ENCODE measurements at regions not wholly inside any gene's neighbourhood (a gene's known extent, or its start where the extent isn't known, plus 50 kb on each side); places are given as distances from the start of the nearest gene placed in this dataset.
"Not testable (repeated sequence)": the region's sequence is repeated elsewhere in the genome, so short reads cannot be mapped to it uniquely, and the experiment has no call there.

DNA sequence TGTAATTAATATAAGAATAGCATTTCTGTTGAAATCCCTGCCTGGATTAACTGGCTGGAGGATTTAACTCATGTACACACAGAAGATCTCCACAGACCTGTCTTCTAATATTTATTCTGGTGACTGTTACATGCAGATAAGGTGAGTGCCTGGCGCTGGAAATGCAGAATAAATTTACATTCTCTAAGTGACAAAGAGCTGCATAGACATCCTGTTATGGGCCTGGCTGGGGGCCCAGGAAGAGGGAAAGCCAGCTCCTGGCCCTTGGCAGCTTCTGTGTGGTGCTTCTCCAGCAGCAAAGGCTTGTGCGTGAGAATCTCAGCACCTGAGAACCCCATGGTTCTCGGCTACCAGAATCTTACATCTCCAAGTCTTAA lies 446.6 kb downstream of the PTPRU start:
- DNase-seq, result no peak

DNA sequence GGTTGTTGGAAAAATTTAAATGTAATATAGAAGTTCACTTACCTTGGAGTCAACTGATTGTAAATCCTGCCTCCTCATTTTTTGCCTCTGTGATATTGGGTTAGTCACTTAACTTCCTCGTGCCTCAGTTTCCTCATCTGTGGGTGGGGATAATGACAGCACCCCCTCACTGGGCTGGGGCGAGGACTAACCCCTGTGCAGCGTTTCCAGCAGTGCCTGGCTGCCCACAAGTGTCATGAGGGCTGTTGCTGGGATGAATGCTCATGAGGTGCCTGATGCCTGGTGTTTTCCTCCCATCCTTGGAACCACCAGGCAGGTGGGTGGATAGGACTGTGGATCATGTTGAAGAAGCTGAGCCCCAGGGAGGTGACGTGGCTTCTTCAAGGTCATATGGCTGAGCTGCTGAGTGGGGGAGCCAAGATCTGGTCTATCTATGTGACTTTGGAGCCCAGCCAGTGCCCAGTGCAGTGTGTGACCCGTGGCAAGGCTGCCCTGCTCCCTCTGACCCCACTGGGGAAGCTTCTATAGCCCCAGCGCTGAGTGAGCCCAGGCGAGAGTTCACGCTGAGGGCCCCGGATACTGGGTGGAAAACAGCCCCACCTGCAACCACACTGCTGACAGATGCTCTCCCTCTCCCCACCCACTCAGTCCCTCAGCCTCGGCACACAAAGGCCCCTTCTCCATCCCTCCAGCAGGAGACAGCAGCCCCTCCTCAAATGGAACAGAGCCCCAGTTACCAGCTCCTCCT lies 446.0 kb downstream of the PTPRU start:
- DNase-seq, result no peak

DNA sequence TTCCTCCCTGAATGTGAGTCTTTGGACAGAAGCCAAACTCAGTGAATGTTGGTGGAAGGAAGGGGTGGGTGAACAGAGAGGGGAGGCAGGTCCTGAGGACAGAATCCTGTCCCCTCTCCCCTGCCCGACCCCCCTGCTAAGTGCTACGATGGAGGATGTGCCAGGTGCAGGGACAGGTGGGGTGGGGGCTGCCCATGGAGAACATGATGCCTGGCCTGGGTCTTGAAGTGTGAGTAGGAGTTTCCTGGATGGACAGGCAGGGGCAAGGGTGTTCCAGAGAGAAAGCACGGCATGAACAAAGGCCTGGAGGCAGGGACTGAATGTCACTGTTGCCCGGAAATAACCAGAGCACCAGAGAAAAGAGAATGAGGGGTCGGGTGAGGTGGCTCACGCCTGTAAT lies 445.1 kb downstream of the PTPRU start:
- DNase-seq, result not testable (repeated sequence)

DNA sequence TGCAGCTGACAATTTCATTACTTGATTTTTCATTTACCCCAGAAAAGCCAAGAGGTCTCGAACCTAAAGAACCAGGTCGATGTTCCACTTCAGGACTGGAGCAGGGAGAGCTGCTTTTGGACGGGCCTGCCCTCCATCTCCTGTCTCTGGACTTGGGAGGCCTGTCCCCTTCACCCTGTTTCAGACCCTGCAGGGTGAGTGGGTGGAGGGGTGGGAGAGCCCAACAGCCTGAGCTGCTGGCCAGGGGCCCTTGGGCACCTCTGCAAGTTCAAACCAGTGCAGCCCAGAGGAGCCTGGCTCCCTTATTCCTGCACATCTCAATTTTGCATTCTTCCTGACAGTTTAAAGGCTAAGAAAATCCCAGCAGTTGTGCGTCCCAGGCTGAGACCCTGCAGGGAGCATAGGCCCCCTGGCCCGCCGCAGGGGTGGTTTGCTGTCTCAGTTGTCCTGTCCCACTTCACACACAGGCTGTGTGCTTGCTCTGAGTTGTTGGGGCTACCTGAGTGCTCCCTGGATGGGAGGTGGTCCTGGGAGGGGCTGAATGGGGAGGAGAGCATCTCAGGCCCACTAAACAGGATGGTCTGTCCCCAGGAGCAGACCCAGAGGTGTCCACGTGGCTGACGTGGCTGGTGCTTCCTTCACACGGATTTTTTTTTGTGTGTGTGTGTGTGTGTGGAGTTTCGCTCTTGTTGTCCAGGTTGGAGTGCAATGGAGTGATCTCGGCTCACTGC lies 443.7 kb downstream of the PTPRU start:
- DNase-seq, result no peak

DNA sequence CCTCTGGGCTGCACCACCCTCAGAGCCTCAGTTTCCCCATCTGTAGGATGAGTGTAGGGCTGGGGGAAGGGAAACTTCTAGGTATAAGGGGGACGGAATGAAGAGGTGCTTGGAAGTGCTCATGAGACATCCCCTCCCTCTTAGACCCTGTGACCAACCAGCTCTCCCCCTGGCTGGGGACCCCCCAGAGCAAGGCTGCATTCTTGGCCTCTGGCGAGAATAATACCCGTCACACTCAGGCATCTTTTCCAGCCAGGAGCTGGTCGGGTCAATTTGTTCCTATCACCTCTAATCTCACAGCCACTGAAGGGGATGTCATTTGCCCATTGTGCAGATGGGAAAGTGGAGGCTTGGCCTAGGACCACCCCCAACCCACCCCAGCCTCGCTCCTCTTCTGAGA lies 443.0 kb downstream of the PTPRU start:
- no peak for DNase-seq

DNA sequence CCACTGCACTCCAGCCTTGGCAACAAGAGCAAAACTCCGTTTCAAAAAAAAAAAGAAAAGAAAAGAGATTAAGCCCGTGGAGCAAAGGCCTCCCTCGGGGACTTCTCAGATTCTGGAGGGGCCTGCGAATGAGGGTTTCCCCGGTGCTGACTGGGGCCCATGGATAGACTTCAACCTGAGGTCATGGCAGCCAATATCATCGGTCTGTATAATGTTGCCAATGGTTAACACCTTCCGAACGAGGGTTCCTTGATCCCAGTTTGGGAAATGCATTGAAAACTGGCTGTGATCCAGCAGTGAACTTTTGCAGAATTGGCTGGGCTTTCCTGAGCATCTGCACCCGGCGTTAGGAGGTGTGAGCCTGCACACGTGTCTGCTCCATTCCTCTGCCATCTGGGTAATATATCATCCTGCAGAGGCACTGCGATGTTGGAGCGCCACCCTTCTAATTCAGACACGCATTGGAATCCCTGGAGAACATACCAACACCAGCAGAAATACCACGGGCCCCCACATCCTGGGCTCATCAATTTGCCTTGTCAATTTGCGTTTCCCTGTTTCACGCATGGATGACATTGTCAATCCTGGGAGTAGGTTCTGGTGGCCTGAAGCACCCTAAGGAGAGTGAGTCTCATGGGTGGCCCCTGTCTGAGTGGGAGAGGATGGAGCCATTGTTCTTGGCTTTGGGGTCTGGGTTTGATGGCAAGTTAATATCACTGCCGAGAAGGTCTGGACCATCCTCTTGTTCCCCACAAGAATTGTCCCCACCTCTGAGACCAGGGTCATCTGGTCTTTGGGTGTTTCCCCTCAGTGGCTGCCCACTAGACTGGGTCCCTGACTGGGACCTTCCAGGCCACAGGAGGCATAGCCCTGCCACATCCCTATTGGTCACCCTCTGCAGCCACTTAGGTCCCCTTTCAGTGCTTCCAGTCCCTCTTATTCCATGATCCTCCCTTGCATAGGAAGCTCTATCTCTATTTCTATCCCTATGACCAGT lies 441.0 kb downstream of the PTPRU start:
- DNase-seq, result no peak

DNA sequence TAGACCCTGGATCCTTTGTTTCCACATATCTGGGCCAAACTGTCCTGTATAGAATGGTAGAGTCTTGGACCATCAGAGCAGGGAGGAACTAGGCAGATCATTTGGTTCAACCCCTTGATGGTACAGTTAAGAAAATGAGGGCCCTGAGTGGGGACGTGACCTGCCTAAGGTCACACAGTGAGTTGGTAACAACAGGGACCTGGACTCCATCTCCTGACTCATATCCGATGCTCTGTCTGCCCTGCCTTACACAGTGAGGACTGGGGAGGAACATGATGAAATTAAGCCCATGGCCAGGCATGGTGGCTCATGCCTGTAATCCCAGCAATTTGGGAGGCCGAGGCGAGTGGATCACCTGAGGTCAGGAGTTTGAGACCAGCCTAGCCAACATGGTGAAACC lies 440.2 kb downstream of the PTPRU start:
- no peak for DNase-seq

DNA sequence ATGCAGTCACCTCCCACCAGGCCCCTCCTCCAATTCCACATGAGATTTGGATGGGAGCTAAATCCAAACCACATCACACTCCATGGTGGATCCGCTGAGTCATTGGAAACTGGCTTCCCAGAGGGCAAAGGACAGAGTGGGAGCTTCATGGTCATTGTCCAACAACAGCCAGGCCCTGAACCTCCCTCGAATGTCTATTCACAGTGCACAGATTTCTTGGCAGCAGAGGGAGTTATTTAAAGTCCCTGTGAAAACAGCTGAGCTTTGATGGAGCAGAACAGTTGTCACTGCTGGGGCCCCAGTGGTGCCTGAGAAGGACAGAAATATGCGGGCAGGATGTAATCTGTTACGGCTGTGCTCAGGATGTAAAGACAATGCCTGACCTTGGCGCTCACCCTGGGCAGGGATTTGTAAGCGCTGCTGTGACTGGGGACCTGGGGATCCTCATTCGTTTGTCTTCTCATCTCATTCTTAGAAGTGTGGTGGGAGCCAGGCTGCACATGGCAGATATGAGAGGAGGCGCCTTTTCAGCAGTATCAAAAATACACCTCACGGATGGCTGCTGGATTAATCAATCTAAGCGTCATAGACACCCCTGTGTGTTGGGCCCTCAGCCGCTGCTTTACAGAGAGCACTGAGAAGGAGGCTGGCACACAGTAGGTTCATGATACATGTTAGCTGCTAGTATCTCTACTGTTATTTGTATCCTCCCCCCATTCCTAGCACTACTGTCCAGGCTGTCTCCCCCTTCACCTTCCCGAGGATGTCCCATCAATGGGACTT lies 439.4 kb downstream of the PTPRU start:
- DNase-seq, result no peak

DNA sequence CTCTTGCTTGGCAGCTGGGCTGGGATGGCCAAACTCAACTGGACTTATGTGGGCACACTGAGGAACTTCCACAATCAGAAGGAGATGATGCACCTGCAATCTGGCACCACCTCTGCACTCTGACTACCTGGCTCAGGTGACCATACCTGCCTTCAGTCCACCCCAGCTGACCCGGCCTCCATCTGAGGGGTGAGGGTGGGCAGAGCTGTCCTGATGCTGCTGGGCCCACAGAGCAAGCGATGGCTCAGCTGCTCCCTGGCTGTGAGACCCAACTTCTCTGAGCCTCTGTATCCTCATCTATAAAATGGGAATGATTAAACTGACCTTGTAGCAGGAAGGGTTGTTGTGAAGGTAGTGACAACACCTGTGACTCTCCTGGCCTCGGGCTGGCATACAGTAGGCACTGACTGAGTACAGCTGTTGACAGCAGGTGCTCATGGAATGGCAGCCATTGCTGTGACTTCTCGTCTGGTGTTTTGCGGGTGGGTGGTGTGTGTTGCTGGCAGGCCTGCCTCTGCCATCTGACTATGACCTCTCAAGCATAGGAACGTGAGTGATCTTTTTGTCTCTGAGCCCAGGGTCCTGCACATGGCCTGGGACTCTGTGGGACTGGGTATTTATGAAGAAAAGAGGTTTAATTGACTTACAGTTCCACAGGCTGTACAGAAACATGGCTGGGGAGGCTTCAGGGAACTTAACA lies 438.5 kb downstream of the PTPRU start:
- no peak for DNase-seq

DNA sequence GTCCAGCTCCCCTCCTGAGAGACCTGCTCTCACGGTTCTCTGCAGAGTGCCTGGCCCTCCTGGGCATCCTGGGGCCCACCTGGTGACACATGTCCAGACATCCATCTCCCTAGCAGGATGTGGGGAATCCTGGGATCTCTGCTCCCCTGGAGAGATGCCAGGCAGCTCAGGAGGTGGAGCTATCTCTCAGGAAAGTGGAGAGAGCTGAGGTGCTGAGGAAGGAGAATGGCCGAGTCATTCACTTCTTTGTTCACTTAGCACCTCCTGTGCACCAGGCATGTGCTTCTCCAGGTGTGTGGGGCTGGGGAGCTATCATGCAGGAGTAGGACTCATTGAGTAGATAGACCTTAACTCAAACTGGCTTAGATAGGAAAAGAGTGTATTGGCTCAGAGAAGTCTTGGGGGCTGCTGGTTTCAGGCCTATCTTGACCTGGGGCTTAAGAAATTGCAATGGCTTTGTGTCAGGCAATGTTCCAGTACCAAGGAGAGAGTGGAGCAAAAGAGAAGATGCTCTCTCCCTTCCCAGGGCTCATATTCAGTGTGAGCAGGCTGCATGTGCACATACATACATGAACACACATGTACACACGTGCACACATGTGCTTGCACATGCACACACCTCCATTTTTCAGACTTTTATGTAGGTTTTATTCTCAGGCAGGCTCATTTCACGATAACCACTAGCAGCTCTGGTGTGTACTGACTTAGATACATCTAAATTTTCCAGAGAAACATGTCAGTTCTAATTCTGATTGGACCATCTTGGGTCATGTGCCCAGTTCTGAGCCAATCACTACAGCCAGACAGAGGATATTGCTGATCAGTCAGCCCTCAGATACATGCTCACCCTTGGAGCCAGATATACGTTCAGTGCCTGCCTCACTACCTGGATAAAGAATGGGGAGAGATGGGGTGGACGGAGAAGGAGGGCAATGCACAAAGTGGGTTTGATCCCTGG lies 437.6 kb downstream of the PTPRU start:
- no peak for DNase-seq

DNA sequence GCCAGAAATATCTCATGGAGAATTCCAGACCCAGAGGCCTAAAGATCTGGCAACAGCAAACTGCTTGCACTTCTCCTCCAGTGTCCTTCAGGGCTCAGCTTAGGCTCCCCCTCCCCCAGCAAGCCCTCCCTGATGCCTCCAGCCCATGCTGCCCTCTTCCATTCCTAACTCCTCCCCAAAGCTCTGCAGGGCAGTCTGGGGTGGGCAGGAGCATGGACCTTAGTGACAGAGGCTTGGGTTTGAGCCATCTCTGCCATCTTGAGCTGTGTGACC lies 436.8 kb downstream of the PTPRU start:
- no peak for DNase-seq

DNA sequence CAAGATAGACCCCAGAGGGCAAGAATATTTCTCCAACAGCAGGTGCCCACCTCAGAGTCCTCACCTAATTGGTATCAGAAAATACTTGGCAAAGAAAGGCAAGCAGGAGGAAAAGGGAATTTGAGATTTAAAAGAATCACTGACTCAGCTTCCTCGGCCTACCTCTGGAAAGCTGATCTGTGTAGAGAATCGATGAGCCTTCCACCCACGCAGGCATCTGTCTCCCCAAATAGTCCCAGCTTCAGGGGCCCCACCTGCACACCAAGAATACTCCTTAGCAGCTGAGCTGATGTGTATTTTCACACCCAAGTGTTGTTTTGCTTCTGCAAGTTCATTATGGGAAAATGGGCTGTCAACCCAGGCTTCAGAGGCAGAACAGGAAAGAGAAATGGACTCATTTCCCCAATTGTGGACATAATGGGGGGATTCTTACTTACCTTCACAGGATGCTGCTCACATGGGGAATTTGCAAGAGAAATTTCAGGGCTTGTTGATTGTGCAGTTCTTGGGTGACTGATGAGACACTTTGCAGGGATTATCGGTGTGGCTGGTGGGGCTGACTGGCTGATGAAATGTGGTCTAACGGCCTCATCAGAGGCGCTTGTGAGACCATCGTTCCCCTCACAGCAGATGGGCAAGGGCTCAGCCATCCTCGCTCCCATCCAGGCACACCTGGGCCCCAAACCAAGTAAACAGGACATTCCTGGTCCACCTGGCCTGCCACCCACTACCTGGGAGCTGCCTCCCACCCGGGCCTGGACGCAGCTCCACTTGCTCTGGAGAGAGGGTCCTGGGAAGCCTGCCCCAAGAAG lies 436.3 kb downstream of the PTPRU start:
- no peak for DNase-seq

DNA sequence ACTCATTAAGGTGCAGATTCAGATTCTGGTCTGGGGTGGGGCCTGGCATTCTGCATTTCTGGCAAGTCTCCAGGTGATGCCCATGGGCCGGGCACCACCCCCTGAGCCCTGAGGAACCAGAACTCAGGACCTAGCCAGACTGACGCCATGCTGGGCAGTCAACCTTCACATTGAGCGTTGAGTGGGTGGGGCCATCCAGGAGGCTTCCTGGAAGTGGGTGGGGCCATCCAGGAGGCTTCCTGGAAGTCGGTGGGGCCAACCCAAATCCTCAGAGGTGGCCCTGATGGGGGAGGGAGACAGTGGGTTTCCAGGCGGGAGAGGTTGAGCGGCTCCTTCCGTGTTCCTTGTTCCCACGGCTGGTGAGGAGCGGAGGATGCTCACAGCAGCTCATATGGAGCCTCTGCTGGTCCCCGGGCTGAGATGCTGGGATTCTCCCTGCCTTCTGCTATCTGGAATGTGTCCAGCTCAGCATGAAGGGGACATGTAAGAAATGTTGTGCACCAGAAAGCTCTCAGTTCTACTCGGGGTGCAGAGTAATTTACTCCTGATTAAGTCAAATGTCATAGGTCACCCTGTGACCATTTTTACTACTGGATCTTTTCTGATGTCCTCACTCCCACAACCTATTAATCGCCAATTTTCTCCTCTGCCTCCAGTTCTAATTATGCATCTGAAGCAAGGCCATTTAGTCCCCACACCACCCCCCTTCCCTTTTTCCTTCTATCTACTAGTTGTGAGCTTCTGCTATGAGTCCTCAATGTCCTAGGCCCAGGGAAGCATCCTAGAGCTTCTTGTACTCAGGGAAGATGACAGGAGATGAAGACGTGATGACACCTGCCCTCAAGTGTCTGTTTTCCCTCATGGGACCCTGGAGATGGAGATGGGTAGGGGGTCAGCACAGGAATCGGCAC lies 435.4 kb downstream of the PTPRU start:
- no peak for DNase-seq

DNA sequence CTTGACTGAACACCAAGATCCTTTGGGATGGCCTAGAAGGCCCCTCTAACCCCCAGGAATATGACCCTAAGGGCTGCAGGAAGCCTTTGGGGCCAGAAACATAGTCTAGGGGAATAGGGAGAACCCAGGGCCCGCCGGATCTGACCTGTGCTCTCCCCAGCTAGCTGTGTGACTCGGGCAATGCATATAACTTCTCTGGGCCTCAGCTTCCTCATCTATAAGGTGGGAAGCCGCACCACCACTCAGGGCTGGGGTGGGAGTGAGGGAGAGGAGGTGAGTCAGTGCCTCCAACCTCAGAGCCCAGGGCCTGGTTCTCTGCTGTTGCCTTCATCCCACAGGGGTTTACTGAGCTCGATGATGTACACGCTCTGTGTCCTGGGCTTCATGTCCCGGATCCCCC lies 434.4 kb downstream of the PTPRU start:
- no peak for DNase-seq

DNA sequence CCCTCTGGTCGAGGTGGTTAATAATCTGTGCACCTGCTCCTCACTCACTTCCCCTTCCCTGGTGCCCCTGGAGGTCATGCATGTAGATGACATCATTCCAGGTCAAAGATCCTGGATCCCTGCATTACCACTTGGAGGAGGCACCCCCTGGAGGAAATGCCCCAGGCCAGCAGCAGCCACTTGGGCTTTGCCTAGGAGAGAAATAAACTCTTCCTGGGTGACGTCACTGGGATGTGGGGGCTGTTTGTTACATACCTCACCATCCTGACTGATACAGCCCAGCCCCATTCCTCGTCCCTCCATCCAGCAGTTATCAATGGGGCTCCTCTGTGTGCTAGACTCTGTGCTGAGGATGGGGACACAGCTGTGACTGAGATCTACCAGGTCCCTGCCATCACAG lies 433.6 kb downstream of the PTPRU start:
- DNase-seq, result no peak

DNA sequence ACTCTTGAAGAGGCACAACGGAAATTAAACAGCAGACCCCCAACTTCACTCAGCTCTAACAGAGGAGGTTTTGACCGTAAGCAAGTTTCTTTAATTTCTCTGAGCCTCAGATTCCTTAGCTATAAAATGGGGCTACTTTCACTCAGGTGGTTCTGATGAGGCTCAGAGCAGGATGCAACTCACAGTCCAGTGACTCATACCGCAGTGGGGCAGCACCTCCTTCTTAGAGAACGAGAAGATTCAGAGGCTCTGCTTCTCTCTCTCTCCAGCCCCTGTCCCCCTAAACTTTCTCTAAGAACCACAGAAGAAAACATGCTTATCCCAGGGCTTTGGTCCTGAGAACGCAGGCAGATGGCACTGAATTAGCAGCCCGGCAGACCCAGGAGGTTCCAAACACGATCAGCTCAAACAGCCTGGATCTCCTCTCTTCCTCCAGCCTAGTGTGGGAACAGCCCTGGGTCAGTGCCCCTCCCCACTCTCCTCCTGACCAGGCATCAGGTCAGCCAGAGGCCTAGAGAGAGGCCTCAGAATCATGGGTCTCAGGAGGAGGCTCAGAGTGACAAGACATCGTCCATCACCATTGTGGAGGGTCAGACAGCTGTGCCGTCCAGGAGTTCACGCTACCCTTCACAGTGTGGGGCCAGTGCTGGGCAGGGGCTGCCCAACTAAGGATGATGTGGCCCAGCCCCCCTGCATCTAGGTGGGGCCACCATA lies 433.0 kb downstream of the PTPRU start:
- no peak for DNase-seq

DNA sequence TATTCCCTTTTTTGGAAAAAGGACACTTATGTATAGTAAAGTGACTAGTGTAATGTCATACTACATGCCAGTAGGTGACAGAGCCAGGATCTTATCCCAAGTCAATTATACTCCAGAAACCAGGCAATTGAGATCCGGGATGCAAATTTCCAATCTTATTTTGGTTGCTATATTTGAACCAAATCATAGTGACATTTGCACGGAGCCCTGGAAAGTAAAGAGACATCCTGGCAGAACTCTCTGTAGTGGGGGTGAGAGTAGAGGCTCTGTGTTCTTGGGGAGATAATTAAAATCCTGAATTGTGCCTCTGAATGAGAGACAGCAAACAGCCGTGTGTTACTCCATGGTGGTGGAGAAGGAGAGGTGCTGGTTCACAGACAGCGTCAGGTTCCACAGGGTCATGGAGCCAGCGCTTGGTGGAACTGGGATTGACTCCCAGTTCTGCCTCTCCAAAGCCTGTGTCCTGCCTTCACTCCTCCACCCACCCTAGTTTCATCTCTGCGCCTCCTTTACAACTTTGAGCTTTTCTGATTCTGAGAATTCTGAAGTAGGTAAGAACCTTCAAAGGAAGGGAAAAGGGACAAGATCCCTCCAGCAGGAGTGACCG lies 432.3 kb downstream of the PTPRU start:
- DNase-seq, result no peak

DNA sequence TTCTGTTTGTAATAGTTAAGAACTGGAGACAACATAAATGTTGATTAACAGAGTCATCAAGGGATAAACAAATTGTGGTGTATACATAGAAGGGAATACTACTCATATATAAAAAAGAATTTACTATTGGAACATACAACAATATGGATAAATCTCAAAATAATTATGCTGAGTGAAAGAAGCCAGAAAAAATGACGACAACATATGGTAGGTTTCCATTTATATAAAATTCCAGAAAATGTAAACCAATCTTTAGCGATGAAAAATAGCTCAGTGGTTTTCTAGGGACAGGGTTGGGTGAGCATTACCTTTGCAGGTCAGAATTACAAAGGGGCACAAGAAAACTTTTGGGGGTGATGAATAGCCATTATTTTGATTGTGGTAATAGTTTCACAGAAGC lies 431.6 kb downstream of the PTPRU start:
- no peak for DNase-seq
